Fibroblast of skin of right biceps (primary cell): ENCODE measurements at regions not wholly inside any gene's neighbourhood (a gene's known extent, or its start where the extent isn't known, plus 50 kb on each side); places are given as distances from the start of the nearest gene placed in this dataset.
A peak's percentile ranks its signal among the peaks of the same experiment; 100 is the strongest.

Experiments used
- DNase-seq: peaks from one replicate; pipeline ENCODE4 v3.0.0-alpha.2; 2013

GRCh38 chr7:25864943-25865751 lies 286.9 kb upstream of the NFE2L3 start:
- DNase-seq: no peak

DNA sequence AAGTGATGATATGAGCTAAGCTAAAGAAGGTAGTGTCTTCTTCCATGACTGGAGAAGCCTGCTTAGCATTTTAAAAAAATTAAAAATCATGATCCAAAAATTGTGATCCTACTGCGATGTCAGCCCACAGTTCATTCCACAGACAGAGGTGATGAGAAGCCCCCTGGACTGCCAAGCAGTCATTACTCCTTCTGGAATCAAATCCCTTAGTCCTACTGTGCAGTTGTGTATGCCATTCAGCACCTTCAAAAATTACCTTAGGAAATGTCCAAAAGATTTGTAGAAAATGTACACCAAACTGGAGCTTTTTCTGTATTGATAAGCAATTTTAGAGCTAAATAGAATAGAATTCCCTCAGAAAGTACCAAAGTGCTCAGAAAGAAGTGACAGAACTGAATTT lies 283.5 kb upstream of the NFE2L3 start:
- no peak for DNase-seq

- DNase-seq: no peak
These were observed 281.4 kb upstream of the NFE2L3 start for GRCh38 chr7:25870574-25870973.

DNA sequence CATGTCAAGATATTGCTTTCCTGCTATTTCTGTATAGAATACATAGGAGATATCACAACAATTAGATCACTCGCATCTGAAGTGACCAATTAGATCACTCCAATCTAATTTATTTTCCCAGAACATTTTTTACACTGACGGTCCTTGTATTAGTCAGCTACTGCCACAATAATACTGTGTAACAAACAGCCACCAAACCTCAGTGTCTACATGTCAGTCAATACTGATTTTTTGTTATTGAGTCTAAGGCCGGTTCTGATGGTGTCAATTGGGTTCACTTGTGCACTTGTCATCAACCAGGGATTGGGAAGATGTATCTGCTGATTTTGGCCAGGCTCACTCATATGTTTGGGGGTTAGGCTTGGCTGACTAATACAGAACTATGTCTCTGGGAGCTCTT lies 275.9 kb upstream of the NFE2L3 start:
- DNase-seq: no peak

GRCh38 chr7:25877802-25878789 lies 273.9 kb upstream of the NFE2L3 start:
- peak; percentile 20 for DNase-seq

- DNase-seq: no peak
These were observed 272.2 kb upstream of the NFE2L3 start for GRCh38 chr7:25879799-25880198.

GRCh38 chr7:25881317-25882037 lies 270.5 kb upstream of the NFE2L3 start:
- no peak for DNase-seq

- no peak for DNase-seq
These were observed 269.7 kb upstream of the NFE2L3 start for GRCh38 chr7:25882151-25882773.

GRCh38 chr7:25884265-25884828 lies 267.7 kb upstream of the NFE2L3 start:
- no peak for DNase-seq

- DNase-seq: no peak
These were observed 266.9 kb upstream of the NFE2L3 start for GRCh38 chr7:25885057-25885576.

- no peak for DNase-seq
These were observed 265.4 kb upstream of the NFE2L3 start for GRCh38 chr7:25886387-25887240.

DNA sequence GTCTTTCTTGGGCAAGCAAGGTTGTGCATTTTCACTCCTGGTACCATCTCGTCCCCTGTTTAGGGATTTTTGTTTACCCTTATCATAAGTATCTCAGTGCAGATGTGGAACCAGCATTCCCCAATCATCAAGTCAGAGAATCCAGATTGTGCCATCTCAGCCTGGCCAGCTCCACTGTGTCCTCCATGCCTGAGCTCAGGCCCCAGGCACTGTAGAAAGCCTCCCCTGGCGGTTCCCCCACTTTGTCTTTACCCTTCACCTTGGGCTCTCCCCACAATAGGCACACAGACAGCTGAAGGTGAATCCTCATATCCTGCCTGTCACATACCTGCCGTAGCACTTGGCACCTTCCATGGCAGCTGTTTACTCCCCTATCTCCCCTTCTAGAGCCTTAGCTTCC lies 264.7 kb upstream of the NFE2L3 start:
- DNase-seq: no peak

DNA sequence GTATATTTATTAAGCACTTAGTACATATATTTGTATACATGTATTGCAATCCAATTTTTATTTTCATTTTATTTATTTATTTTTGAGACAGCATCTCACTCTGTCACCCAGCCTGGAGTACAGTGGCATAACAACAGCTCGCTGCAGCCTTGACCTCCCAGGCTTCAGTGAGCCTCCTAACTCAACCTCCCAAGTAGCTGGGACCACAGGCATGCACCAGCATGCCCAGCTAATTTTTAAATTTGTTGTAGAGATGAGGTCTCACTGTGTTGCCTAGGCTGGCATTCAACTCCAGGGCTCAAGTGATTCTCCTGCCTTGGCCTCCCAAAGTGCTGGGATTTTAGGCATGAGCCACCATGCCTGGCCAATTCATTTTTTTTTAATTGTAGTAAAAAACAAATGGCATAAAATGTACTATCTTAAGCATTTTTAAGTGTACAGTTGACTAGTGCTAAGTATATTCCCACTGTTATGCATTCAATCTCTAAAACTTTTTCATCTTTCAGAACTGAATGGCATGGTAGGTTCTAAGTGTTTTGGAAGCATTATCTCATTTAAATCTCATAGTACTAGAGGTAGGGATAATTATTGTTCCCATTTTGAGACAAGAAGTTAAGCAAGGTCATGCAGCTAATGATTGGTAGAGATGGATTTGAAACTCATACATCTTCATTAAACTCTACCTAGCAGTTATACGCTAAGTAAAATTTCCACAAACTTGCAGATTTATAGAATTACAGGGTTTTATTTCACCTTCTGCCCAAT lies 264.0 kb upstream of the NFE2L3 start:
- no peak for DNase-seq

DNA sequence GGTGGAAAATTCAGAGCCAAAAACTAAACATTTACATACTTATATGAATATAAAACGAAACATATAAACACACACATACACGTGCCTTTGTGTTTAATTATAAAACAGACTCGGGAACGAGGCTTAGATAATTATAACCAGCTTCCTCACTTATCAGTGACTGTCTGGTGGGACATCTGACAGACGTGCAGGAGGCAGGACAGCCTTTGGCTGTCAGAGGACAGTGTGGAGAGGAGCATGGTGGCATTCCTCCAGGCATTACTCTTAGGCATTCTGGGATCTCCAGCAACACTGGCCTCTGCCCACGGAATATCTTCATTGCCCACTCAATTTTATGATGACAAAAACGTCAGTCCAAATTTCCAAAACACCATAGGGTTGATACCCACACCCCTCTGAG lies 262.2 kb upstream of the NFE2L3 start:
- DNase-seq: no peak

GRCh38 chr7:25891591-25891990 lies 260.4 kb upstream of the NFE2L3 start:
- no peak for DNase-seq

GRCh38 chr7:25893436-25893835 lies 258.6 kb upstream of the NFE2L3 start:
- no peak for DNase-seq

DNA sequence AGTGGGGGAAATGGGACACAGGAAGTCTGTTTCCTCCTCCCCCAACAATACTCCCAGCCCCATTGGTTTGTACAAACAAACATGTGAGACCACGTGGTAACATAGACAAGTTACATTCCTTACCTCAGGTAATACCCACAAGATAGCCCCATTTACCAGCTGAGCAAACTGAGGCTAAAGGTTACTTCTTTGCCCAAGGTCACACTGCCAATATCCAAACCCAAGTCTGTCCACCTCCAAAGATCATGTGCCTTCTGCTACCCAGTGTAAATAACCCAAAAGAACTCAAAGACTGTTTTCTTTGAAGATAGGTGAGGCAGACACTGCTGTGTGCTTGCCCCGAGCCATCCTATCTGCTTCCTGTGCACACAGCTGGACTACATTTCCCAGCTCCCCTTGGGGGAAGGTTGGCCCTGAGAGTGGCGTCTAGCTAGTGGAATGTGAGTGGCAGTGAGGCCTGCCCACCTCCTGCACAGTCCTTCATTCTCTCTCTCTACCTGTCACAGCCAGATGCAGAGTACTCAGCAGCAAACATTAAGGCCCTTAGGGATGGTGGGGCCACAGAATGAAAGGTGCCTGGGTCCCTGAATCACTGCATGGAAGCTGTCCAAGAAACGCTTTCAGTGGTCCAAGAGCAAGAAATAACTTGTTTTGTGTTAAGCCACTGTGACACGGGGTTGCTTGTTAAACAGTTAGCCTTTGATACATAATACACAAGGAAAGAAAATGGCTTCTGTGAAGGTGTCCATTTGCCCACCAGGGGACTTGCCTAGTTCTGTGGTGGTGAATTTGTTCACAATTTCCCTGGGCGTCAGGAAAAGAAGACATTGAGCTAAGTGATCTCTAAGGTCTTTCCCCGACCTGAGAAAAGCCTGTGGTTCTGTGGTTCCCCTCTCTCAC lies 257.7 kb upstream of the NFE2L3 start:
- DNase-seq: peak; percentile 23

- DNase-seq: peak; percentile 35
These were observed 256.9 kb upstream of the NFE2L3 start for GRCh38 chr7:25894902-25895791.
